ENCODE measurements at regions not wholly inside any gene's neighbourhood (a gene's known extent, or its start where the extent isn't known, plus 50 kb on each side); places are given as distances from the start of the nearest gene placed in this dataset.

- DNase-seq = no peak
Measured at GRCh38 chr3:83302091-83302490, 1540.6 kb upstream of the GBE1 start.

DNA sequence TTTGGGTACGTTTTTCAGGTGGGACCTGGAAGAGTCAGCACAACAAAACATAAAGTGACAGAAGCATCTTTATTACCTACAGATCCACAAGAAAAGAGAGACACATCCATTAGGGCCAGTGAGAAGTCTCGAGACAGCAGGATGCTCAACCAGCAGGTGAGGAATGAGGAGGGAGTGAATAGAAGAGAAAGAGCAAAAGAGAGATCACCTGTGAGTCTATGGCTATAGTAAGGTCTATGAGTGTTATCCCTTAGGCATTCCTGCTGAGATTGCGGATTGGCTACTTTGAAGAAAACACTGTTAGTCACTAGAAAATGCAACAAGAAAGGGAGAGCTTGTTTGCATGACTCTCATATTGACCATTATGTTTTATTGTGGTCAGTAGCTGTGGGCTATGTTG, 1556.2 kb upstream of the GBE1 start:
- DNase-seq = no peak

GRCh38 chr3:83320726-83321125, 1559.3 kb upstream of the GBE1 start:
- DNase-seq = no peak

GRCh38 chr3:83321457-83321856, 1560.0 kb upstream of the GBE1 start:
- DNase-seq = no peak

DNA sequence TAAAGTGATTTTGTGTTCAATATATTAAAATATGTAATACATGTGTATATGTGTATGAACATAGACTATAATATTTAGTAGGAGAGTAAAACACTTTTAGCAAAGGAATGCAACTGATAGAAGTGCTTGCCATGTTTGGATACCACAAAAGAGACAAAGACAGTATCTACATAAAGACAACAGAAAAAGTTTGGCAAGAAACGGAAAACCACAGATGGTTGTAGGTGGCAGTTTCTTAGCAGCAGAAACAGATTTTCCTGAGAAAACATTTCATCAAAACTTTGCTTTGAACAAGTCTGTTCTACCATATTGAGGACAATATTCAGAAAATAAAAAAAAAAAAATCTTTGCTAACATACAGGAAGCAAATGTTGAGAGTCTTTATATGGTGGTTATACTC, 1560.4 kb upstream of the GBE1 start:
- DNase-seq = no peak

GRCh38 chr3:83354205-83354604, 1592.8 kb upstream of the GBE1 start:
- no peak for DNase-seq

- DNase-seq = no peak
Measured at GRCh38 chr3:83393276-83393675, 1565.5 kb upstream of the CADM2 start.

DNA sequence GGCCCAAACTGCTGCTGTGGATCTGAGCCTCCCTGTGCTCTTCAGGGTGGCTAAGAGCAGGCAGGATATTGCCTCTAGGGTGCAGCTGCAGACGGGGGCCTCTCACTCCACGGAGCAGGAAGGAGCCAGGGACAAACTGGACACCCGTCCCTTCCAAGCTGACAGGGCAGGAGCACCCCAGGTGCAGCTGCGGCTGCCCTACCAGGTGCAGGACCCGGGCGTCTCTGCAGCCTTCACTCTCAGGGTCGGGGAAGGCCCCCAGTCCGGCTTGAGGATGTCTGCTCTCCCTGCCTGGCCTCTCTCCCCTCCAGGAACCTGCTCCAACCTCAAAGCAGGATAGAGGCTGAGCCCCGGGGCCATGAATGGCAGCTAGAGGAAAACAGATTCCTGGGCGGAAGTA, 1554.9 kb upstream of the CADM2 start:
- no peak for DNase-seq

GRCh38 chr3:83426300-83426699, 1532.5 kb upstream of the CADM2 start:
- DNase-seq = no peak

DNA sequence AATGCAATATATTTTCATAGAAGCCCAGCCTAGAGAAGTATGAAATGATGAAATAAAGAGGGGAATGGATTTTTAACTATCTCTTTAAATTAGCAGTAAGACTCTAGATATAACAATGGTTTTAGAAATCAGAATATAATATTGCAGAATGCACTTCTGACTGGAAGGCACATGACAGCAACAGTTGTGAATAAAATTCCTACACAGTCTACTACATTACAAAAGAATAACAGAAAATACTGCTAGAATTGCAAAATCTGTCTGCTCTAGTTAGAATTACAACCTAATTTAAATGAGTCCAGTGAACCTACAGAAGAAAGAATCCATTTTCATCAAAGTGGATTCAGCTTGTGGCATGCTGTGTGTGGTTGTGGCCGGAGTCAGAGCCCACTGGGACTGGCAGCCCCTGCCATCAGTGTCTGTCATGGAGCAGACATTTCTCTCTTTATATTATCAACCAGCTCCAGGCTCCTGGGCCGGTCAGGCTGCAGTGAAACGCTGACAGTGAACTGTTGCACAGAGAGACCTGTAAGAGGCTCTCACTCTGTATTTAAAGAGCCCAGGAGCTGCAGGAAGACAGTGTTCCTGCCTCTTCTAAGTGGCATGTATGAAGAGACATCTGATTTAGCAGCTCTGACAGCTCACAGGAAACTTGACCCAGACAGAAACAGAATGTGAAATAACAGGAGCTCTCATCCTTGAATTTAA, 1523.8 kb upstream of the CADM2 start:
- no peak for DNase-seq

GRCh38 chr3:83438188-83438587, 1520.6 kb upstream of the CADM2 start:
- no peak for DNase-seq

DNA sequence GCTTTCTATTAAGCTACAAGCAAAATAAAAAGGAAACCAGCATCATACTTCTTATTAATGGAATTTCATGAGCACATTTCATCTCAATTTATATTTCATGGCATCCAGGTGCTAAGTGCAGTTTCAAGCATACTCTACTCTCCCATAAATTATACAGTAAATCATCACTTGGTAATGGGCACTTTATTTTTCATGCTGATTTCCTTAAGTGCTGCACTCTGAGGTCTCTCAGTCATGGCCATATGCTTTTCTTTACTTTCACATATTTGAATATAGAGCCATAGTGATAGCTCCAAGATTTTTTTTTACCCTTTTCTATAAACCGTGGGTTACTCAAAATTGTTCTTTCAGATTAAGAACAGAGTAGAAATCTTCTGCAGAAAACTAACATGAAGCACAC, 1505.7 kb upstream of the CADM2 start:
- DNase-seq = no peak

DNA sequence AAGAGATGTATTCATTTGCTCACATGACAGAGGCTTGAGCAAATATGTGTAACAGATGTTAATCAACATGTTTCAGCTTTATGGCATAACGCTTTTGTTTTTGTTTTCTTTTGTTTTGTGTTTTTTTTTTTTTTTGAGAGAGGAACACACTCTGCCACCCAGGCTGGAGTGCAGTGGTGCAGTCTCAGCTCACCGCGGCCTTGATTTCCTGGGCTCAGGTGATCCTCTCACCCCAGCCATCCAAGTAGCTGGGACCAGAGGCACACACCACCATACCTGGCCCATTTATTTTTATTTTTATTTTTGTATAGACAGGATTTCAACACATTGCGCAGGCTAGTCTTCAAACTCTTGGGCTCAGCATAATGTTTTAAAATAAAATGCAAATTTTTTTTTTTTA, 1504.4 kb upstream of the CADM2 start:
- DNase-seq = no peak

DNA sequence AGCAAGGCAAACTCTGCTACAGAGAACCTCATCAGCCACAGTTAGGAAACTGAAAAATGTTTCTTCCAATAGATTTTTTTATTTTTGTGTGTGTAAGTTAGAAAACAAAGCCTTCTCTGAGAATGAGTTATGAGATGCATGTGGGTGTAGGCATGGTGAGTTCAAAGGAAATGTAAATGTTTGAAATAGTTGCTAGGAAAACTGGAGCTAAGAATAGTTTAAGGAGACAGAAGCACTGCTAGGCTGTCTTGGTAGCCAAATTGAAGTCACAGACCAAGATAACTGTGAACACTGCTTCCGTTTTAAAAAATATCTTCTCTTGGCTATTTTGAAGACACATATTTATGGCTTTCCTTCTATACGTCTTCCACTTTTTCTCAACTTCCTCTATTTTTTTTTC, 1501.2 kb upstream of the CADM2 start:
- no peak for DNase-seq

- DNase-seq = no peak
Measured at GRCh38 chr3:83460052-83460451, 1498.7 kb upstream of the CADM2 start.

DNA sequence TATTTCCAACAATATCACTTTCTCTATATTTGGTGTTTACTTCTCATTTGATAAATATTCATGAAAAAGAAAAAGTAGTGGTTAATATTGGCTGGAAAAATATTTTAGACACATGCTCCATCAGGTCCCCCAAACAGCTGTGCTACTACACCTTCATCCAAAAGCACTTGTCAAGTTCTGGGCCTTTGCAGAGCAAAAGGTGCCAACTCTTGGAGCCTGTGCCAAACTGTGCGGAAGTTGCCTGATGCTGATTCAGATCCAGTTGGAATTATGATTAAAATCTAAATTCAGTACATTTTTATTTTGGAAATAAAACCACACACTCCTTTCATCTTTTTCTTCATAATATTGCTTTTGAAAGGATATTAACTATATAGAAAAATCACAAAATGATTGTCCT, 1497.4 kb upstream of the CADM2 start:
- DNase-seq = no peak

- no peak for DNase-seq
Measured at GRCh38 chr3:83477563-83477962, 1481.2 kb upstream of the CADM2 start.

DNA sequence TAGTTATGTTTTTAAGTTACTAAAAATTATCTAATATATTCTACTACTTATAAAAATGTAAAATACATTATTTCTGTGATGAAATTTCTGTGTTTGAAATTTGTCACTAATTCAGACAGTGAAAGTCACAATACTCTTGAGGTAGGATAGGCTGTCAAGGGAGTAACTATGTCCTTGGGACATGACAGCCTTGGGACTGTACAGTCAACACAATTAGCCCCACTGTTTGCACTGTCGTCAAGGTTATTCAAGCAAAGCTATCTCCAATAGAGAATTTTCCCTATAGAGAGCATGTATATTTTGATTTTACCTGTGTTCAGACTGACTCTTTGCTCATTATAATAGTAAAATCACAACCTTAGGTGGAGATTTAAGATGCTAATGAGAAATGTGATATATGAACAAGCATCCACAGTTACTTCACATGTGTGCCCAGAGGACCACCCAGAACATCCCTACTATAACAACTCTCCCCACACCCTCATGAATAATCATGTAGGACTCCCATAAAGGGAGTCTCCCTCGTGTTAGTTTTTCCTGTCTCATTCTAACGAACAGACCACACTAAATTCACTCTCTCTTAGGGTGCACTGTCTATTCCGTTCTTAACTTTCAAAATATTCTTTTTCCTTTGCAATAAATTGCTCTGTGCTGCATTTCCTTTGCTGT, 1476.3 kb upstream of the CADM2 start:
- DNase-seq = no peak

DNA sequence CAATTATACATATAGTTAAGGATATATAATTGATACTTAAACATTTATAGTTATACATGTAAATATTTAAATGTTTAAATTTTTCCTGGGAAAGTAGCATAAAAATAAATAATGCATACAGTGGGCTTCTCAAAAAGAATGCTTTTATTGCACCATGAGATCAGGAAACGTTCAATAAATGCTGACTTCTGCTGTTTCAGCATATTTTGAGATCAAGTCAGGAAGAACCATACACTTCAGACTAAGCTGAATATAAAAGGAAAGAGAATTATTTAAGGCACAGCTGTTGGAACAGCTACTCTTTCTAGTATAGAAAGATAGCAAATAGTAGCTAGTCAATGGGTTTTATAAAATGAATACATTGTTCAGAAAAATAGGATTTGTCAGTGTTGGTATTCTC, 1462.3 kb upstream of the CADM2 start:
- no peak for DNase-seq

DNA sequence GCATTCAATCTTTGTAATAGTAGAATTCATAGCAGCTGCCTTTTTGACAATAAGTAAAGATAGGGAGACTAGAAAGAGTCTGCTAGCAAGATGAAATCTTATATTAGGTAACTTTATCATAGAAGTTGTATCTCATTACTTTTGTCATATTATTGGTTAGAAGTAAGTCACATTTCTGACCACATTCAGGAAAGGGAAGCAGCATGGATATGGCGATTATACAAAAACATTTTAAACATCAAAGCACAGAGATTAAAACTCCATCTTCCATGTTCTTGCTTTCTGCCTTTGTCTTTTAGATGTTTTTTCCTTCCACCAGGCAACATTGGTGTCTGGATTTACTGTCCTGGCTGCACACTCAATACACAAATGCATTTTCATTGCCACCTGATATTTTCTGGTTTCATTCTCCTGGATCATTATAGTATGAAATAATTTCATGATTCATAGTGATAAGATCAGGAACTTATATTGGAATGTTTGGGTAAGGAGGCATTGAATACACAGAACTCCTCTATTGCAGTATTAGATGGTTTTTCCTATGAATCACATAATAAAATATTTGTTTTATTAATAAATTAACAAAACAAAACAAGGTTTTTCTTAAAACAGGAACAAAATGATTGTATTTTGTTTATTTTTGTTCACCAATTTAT, 1460.3 kb upstream of the CADM2 start:
- DNase-seq = no peak

- DNase-seq = no peak
Measured at GRCh38 chr3:83500422-83500821, 1458.4 kb upstream of the CADM2 start.

GRCh38 chr3:83500931-83501330, 1457.9 kb upstream of the CADM2 start:
- no peak for DNase-seq

DNA sequence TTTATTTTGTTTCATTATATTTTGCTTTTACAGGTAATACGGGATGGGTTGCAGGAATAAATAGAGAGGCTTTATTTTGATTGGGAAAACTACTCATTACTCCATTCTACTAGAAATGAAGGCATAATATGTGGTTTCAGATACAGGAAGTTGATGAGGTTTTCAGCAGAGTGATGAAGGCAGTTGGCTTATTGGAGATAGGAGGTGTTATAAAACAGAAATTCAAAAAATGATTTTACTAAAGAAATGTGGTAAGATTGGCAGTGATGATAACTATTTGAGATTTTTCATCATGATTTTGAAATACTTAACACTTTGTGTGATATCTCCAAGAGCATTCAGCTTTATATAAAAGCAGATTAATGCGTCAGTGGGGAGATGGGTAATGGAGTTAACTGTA, 1445.7 kb upstream of the CADM2 start:
- no peak for DNase-seq

DNA sequence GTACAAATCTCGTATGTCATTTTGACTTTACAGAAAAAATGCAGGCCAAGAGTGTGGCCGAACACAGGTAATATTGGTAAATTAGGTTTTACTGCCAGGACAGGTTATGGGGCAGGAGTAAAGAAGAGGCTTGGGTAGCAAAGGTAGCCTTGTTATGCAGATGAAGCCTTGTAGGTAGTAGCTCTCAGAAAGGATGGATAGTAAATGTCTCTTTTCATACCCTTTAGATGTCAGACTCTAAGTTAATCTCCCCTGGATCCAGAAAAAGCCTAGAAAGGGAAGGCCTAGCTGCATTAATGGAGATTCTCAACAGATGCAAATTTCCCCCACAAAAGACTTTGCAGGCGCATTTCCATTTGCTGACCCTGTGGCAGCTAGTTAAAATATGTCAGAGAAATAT, 1445.1 kb upstream of the CADM2 start:
- DNase-seq = no peak

Data from midbrain (tissue), 1 donor.